Naive thymus-derived CD4-positive, alpha-beta T cell (primary cell): ENCODE measurements at regions not wholly inside any gene's neighbourhood (a gene's known extent, or its start where the extent isn't known, plus 50 kb on each side); places are given as distances from the start of the nearest gene placed in this dataset.
"Not testable (repeated sequence)": the region's sequence is repeated elsewhere in the genome, so short reads cannot be mapped to it uniquely, and the experiment has no call there.

ENCODE experiments used
- ATAC-seq: fragments of 150-1000 bp; cut with Tn5 transposase; 2 replicates; pipeline ENCODE4 v1.10.0; 2021; ENCODE audit warnings: mild to moderate bottlenecking, moderate library complexity
- CTCF ChIA-PET: fragments of 350-600 bp; sonication (Branson Sonifier 250); formaldehyde crosslinking; loops from one replicate; lab custom pipeline; 2021; ENCODE audit warnings: antibody characterized with exemption; lab: Charles Lee
- POLR2A ChIA-PET: fragments of 350-600 bp; sonication (Branson Sonifier 250); formaldehyde crosslinking; loops from one replicate; lab custom pipeline; 2021; ENCODE audit warnings: antibody characterized with exemption, inconsistent platforms; lab: Charles Lee
- DNase-seq, 9 donors: peaks; one replicate each; pipeline versions ENCODE4 v3.0.0 to v3.0.0-alpha.2; 2020 to 2022; ENCODE audit warnings: mixed read lengths in 1 of 9
- H3K27ac ChIP-seq: one replicate; pipeline ENCODE4 v1.7.0; 2013; ENCODE audit warnings: mild to moderate bottlenecking, low read depth, low read length, moderate library complexity
- H3K27me3 ChIP-seq, 2 donors: one replicate each; pipeline ENCODE4 v1.7.0; 2013; ENCODE audit warnings: low read length in 2 of 2, mild to moderate bottlenecking in 2 of 2, moderate library complexity in 2 of 2; ENCODE audit not compliant: control insufficient read depth in 2 of 2, insufficient read depth in 2 of 2
- H3K36me3 ChIP-seq, 3 experiments: 1 replicate in 2 of 3; 2 replicates in 1 of 3; pipeline ENCODE4 v1.7.0; 2013; ENCODE audit warnings: low read length in 3 of 3, mild to moderate bottlenecking in 3 of 3, moderate library complexity in 1 of 3; ENCODE audit not compliant: insufficient read depth in 3 of 3, control insufficient read depth in 2 of 3
- H3K4me1 ChIP-seq, 2 donors: one replicate each; pipeline ENCODE4 v1.7.0; 2013; ENCODE audit warnings: low read length in 2 of 2, mild to moderate bottlenecking in 2 of 2, moderate library complexity in 1 of 2; ENCODE audit not compliant: control insufficient read depth in 2 of 2, insufficient read depth in 2 of 2
- H3K4me3 ChIP-seq: 2 replicates; pipeline ENCODE4 v1.7.0; 2013; ENCODE audit warnings: mild to moderate bottlenecking, low read length
- H3K9me3 ChIP-seq, 3 experiments: 1 replicate in 2 of 3; 2 replicates in 1 of 3; pipeline ENCODE4 v1.7.0; 2013; ENCODE audit warnings: low read length in 3 of 3; ENCODE audit not compliant: control insufficient read depth in 2 of 3
- H3K27ac Mint-ChIP-seq, 9 donors: one replicate each; pipeline ENCODE4 v1.8.0; 2020 to 2022; ENCODE audit warnings: mixed read lengths in 9 of 9, mild to moderate bottlenecking in 8 of 9, moderate library complexity in 5 of 9, inconsistent platforms in 2 of 9
- H3K27me3 Mint-ChIP-seq, 5 donors: one replicate each; pipeline ENCODE4 v1.8.0; 2021 to 2022; ENCODE audit warnings: mixed read lengths in 5 of 5, mild to moderate bottlenecking in 1 of 5
- H3K36me3 Mint-ChIP-seq, 5 donors: one replicate each; pipeline ENCODE4 v1.8.0; 2020 to 2022; ENCODE audit warnings: mixed read lengths in 5 of 5, mild to moderate bottlenecking in 3 of 5, inconsistent platforms in 1 of 5
- H3K4me1 Mint-ChIP-seq, 7 donors: one replicate each; pipeline ENCODE4 v1.8.0; 2020 to 2022; ENCODE audit warnings: mixed read lengths in 7 of 7, mild to moderate bottlenecking in 3 of 7, inconsistent platforms in 1 of 7
- H3K4me3 Mint-ChIP-seq, 10 donors: one replicate each; pipeline ENCODE4 v1.8.0; 2020 to 2022; ENCODE audit warnings: mild to moderate bottlenecking in 10 of 10, mixed read lengths in 10 of 10, moderate library complexity in 6 of 10, inconsistent platforms in 2 of 10
- H3K9me3 Mint-ChIP-seq, 11 donors: one replicate each; pipeline ENCODE4 v1.8.0; 2020 to 2022; ENCODE audit warnings: mixed read lengths in 11 of 11, mild to moderate bottlenecking in 4 of 11, inconsistent platforms in 1 of 11, moderate library complexity in 1 of 11
- intact Hi-C, 2 donors: fragments of 100-400 bp; cut with micrococcal nuclease; formaldehyde crosslinking; loops; one replicate each; pipeline ENCODE4 v1.15.1; 2023

DNA sequence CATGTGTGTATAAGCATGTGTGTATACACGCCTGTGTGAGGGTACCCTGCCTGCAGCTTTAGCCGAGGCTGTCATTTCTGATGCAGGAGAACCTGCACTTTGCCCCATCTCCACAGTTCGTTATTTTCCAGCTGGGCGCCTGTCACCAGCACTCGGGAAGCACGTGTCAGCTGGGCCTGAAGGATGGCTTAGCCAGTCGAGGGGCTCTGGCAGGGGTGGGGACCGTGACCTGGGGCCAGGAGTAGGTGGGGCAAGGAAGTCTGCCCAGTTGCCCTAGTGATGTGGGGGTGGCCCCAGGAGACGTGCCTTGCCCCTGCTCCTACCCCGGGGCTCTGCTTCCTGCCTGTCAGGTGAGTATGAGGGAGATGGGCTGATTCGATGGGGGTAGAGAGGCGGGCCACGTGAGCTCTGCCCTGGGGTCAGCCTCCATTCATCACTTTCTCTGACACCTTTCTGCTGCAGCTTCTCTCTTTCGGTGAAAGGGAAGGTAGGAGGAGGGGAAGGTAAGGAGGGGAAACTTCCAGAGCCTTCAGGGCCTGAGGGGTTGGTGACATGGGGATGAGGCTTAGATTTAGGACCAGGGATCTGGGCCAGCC, 130.6 kb upstream of the SKOR2 start:
- Mint-ChIP-seq H3K27ac (no peak overlapping the region), H3K9me3 (peaks cover 0 to 5% (median 0%) of the 10 kb centered on the region in 11 donors), H3K36me3 (no peaks in the 10 kb centered on the region), H3K27me3 (peaks cover 0 to 15% (median 6%) of the 10 kb centered on the region in 5 donors), H3K4me3 (no peak overlapping the region), H3K4me1 (no peaks in the 10 kb centered on the region)
- Histone ChIP-seq H3K27ac (no peak overlapping the region), H3K27me3 (no peaks in the 10 kb centered on the region), H3K4me1 (no peaks in the 10 kb centered on the region), H3K9me3 (no peaks in the 10 kb centered on the region), H3K4me3 (no peak overlapping the region), H3K36me3 (no peaks in the 10 kb centered on the region)
- CTCF ChIA-PET: no interaction called here
- intact Hi-C loops: no loop called here
- POLR2A ChIA-PET: no interaction called here
- no peak for ATAC-seq
- DNase-seq: no peak

DNA sequence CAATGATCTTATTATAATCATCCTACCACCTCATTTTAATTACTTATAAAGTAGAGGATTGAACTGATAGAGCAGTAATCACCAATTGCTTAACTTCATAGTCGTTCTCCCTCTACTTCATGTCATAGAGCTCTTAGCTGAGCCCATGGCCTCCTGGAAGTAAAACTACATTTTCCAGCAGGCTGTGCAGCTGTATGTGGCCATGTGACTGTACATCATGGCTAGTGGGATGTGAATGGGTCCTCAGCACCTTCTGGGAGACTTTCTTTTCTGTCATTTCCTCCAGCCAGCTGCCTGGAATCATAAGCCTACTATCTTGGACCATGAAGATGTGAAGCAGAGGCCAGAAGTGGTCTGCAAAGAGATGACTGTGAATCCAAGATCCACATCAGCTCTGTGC, 128.7 kb upstream of the SKOR2 start:
- H3K9me3 Mint-ChIP-seq: peaks cover 0 to 5% (median 0%) of the 10 kb centered on the region in 11 donors
- H3K27ac ChIP-seq: no peak overlapping the region
- CTCF ChIA-PET: no interaction called here
- no peaks in the 10 kb centered on the region for H3K4me1 ChIP-seq
- intact Hi-C loops: no loop called here
- H3K27ac Mint-ChIP-seq: no peak overlapping the region
- no peak overlapping the region for H3K4me3 Mint-ChIP-seq
- DNase-seq (no peak), ATAC-seq (no peak)
- no peaks in the 10 kb centered on the region for H3K36me3 ChIP-seq
- peaks cover 4 to 17% (median 9%) of the 10 kb centered on the region in 5 donors for H3K27me3 Mint-ChIP-seq
- no peak overlapping the region for H3K4me3 ChIP-seq
- H3K4me1 Mint-ChIP-seq: no peaks in the 10 kb centered on the region
- no peaks in the 10 kb centered on the region for H3K27me3 ChIP-seq
- no peaks in the 10 kb centered on the region for H3K36me3 Mint-ChIP-seq
- POLR2A ChIA-PET: no interaction called here
- no peaks in the 10 kb centered on the region for H3K9me3 ChIP-seq

- Mint-ChIP-seq H3K27ac (no peak overlapping the region), H3K4me1 (no peaks in the 10 kb centered on the region), H3K9me3 (peaks cover 0 to 14% (median 4%) of the 10 kb centered on the region in 11 donors), H3K36me3 (peaks cover 0 to 6% (median 3%) of the 10 kb centered on the region in 5 donors), H3K4me3 (no peak overlapping the region), H3K27me3 (peaks cover 0 to 33% (median 31%) of the 10 kb centered on the region in 5 donors)
- Histone ChIP-seq H3K36me3 (no peaks in the 10 kb centered on the region), H3K27me3 (peaks cover 0 to 4% of the 10 kb centered on the region in 2 donors), H3K27ac (no peak overlapping the region), H3K4me3 (no peak overlapping the region), H3K9me3 (no peaks in the 10 kb centered on the region), H3K4me1 (no peaks in the 10 kb centered on the region)
- DNase-seq (no peak), ATAC-seq (no peak)
- POLR2A ChIA-PET: no interaction called here
- CTCF ChIA-PET: no interaction called here
- intact Hi-C loops: no loop called here
Observed at GRCh38 chr18:47373465-47373864, 122.0 kb upstream of the SKOR2 start.

- H3K36me3 Mint-ChIP-seq: peaks cover 0 to 8% (median 4%) of the 10 kb centered on the region in 5 donors
- Histone ChIP-seq H3K27ac (no peak overlapping the region), H3K27me3 (peaks cover 0 to 4% of the 10 kb centered on the region in 2 donors), H3K36me3 (no peaks in the 10 kb centered on the region), H3K9me3 (no peaks in the 10 kb centered on the region), H3K4me1 (no peaks in the 10 kb centered on the region), H3K4me3 (no peak overlapping the region)
- ATAC-seq (no peak), DNase-seq (no peak)
- H3K4me1 Mint-ChIP-seq: no peaks in the 10 kb centered on the region
- peaks cover 0 to 41% (median 11%) of the 10 kb centered on the region in 11 donors for H3K9me3 Mint-ChIP-seq
- ChIA-PET CTCF (no interaction called here), POLR2A (no interaction called here)
- intact Hi-C loops: no loop called here
- no peak overlapping the region for H3K27ac Mint-ChIP-seq
- H3K27me3 Mint-ChIP-seq: peaks cover 0 to 32% (median 22%) of the 10 kb centered on the region in 5 donors
- H3K4me3 Mint-ChIP-seq: no peak overlapping the region
Observed at GRCh38 chr18:47370052-47370451, 118.6 kb upstream of the SKOR2 start.

- H3K36me3 Mint-ChIP-seq, H3K27ac ChIP-seq, CTCF ChIA-PET, H3K27me3 ChIP-seq, H3K27me3 Mint-ChIP-seq, intact Hi-C loops, H3K4me3 Mint-ChIP-seq, POLR2A ChIA-PET, H3K9me3 ChIP-seq, H3K4me1 Mint-ChIP-seq, ATAC-seq, H3K27ac Mint-ChIP-seq, H3K4me3 ChIP-seq, H3K4me1 ChIP-seq, DNase-seq, H3K36me3 ChIP-seq, H3K9me3 Mint-ChIP-seq: not testable (repeated sequence)
Observed at GRCh38 chr18:47354061-47354460, 102.6 kb upstream of the SKOR2 start.

DNA sequence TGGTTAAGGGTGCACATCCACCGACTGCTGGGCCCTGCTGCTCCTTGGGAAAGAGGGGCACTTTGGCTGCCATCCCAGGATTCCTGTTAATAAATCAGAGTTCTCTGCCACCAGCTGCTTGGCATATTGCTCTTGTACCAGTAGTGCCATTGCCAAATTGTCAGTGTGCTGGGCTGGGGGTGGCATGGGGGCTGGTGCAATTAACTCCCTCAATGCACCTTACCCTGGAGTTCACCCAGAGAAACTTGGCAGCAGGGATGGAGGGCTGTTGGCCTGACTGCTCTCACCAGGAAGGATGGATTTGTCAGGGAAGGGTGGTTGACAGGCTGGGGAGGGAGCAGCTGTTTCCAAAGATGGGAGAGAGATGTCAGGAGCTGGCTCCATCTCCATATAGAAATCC, 94.6 kb upstream of the SKOR2 start:
- Mint-ChIP-seq H3K36me3 (no peaks in the 10 kb centered on the region), H3K27me3 (peaks cover 0 to 10% (median 4%) of the 10 kb centered on the region in 5 donors), H3K4me3 (no peak overlapping the region), H3K9me3 (peaks cover 0 to 7% (median 0%) of the 10 kb centered on the region in 11 donors), H3K27ac (no peak overlapping the region), H3K4me1 (no peaks in the 10 kb centered on the region)
- no peaks in the 10 kb centered on the region for H3K9me3 ChIP-seq
- no peaks in the 10 kb centered on the region for H3K36me3 ChIP-seq
- no peaks in the 10 kb centered on the region for H3K4me1 ChIP-seq
- H3K27ac ChIP-seq: no peak overlapping the region
- DNase-seq: no peak
- no peaks in the 10 kb centered on the region for H3K27me3 ChIP-seq
- no peak overlapping the region for H3K4me3 ChIP-seq
- POLR2A ChIA-PET: no interaction called here
- intact Hi-C loops: no loop called here
- CTCF ChIA-PET: no interaction called here
- no peak for ATAC-seq

GRCh38 chr18:47345291-47345690, 93.8 kb upstream of the SKOR2 start:
- Histone ChIP-seq H3K9me3 (no peaks in the 10 kb centered on the region), H3K27me3 (no peaks in the 10 kb centered on the region), H3K36me3 (no peaks in the 10 kb centered on the region), H3K4me3 (no peak overlapping the region), H3K27ac (no peak overlapping the region), H3K4me1 (no peaks in the 10 kb centered on the region)
- ATAC-seq: no peak
- Mint-ChIP-seq H3K4me3 (no peak overlapping the region), H3K27me3 (peaks cover 0 to 10% (median 4%) of the 10 kb centered on the region in 5 donors), H3K36me3 (no peaks in the 10 kb centered on the region), H3K27ac (no peak overlapping the region), H3K9me3 (peaks cover 0 to 7% (median 2%) of the 10 kb centered on the region in 11 donors), H3K4me1 (no peaks in the 10 kb centered on the region)
- DNase-seq: no peak
- ChIA-PET CTCF (no interaction called here), POLR2A (no interaction called here)
- intact Hi-C loops: no loop called here
